H9 (cell line): ENCODE measurements at regions not wholly inside any gene's neighbourhood (a gene's known extent, or its start where the extent isn't known, plus 50 kb on each side); places are given as distances from the start of the nearest gene placed in this dataset.

Experiments
- DNase-seq: peaks from one replicate; pipeline ENCODE4 v3.0.0-alpha.2; 2017
- H2AFZ ChIP-seq: one replicate; pipeline ENCODE4 v1.6.1; 2013; ENCODE audit warnings: mild to moderate bottlenecking, low read length, control low read depth, moderate library complexity
- H2AK5ac ChIP-seq: 2 replicates; pipeline ENCODE4 v1.6.1; 2013; ENCODE audit warnings: low read length, control low read depth, mixed read lengths; ENCODE audit not compliant: insufficient read length
- H2BK120ac ChIP-seq: one replicate; pipeline ENCODE4 v1.6.1; 2013; ENCODE audit warnings: low read depth, mild to moderate bottlenecking, low read length, control low read depth, inconsistent platforms; ENCODE audit not compliant: poor library complexity, severe bottlenecking
- H2BK12ac ChIP-seq: 2 replicates; pipeline ENCODE4 v1.6.1; 2013; ENCODE audit warnings: low read length, control low read depth, mixed read lengths, low read depth; ENCODE audit not compliant: insufficient read length
- H2BK15ac ChIP-seq: 2 replicates; pipeline ENCODE4 v1.6.1; 2013; ENCODE audit warnings: low read depth, low read length, control low read depth
- H2BK20ac ChIP-seq: one replicate; pipeline ENCODE4 v1.6.1; 2013; ENCODE audit warnings: low read depth, mild to moderate bottlenecking, low read length, control low read depth, inconsistent platforms; ENCODE audit not compliant: poor library complexity, severe bottlenecking
- H2BK5ac ChIP-seq: 2 replicates; pipeline ENCODE4 v1.6.1; 2013; ENCODE audit warnings: low read length, control low read depth, mixed read lengths; ENCODE audit not compliant: insufficient read length
- H3K14ac ChIP-seq: 2 replicates; pipeline ENCODE4 v1.6.1; 2013; ENCODE audit warnings: low read length, control low read depth; ENCODE audit not compliant: insufficient read depth
- H3K18ac ChIP-seq: 2 replicates; pipeline ENCODE4 v1.6.1; 2013; ENCODE audit warnings: low read depth, mild to moderate bottlenecking, mixed read lengths, low read length, control low read depth; ENCODE audit not compliant: insufficient read length
- H3K23ac ChIP-seq: 2 replicates; pipeline ENCODE4 v1.6.1; 2013; ENCODE audit warnings: low read length, control low read depth, mixed read lengths, low read depth; ENCODE audit not compliant: insufficient read length
- H3K23me2 ChIP-seq: 2 replicates; pipeline ENCODE4 v1.6.1; 2013; ENCODE audit warnings: low read depth, mild to moderate bottlenecking, mixed read lengths, low read length, control low read depth; ENCODE audit not compliant: insufficient read length, poor library complexity, severe bottlenecking
- H3K27ac ChIP-seq: 2 replicates; pipeline ENCODE4 v1.5.1; 2013; ENCODE audit warnings: low read length, control low read depth, mixed read lengths, low read depth; ENCODE audit not compliant: insufficient read length
- H3K27me3 ChIP-seq: 2 replicates; pipeline ENCODE4 v1.6.1; 2013; ENCODE audit warnings: low read length, control low read depth, inconsistent platforms; ENCODE audit not compliant: insufficient read depth
- H3K4ac ChIP-seq: 2 replicates; pipeline ENCODE4 v1.6.1; 2013; ENCODE audit warnings: low read depth, mild to moderate bottlenecking, control low read depth, inconsistent platforms, low read length, moderate library complexity
- H3K4me1 ChIP-seq: 2 replicates; pipeline ENCODE4 v1.6.1; 2013; ENCODE audit warnings: low read length, control low read depth, inconsistent platforms; ENCODE audit not compliant: insufficient read depth
- H3K4me2 ChIP-seq: 2 replicates; pipeline ENCODE4 v1.6.1; 2013; ENCODE audit warnings: low read length, control low read depth, mixed read lengths; ENCODE audit not compliant: insufficient read length, insufficient read depth
- H3K56ac ChIP-seq: 2 replicates; pipeline ENCODE4 v1.6.1; 2013; ENCODE audit warnings: low read depth, mild to moderate bottlenecking, mixed read lengths, low read length, control low read depth; ENCODE audit not compliant: insufficient read length
- H3K79me1 ChIP-seq: 2 replicates; pipeline ENCODE4 v1.6.1; 2013; ENCODE audit warnings: low read depth, mild to moderate bottlenecking, moderate library complexity, low read length, control low read depth, inconsistent platforms; ENCODE audit not compliant: insufficient read depth, poor library complexity, severe bottlenecking
- H3K79me2 ChIP-seq: 2 replicates; pipeline ENCODE4 v1.6.1; 2013; ENCODE audit warnings: low read length, control low read depth, inconsistent platforms; ENCODE audit not compliant: insufficient read depth
- H3K9ac ChIP-seq: 2 replicates; pipeline ENCODE4 v1.6.1; 2013; ENCODE audit warnings: low read length, control low read depth, mixed read lengths; ENCODE audit not compliant: insufficient read length; ENCODE audit errors: extremely low read depth
- H3K9me3 ChIP-seq: one replicate; pipeline ENCODE4 v1.6.1; 2013; ENCODE audit warnings: low read depth, low read length, inconsistent platforms; ENCODE audit not compliant: control insufficient read depth
- H3T11ph ChIP-seq: one replicate; pipeline ENCODE4 v1.6.1; 2013; ENCODE audit warnings: mild to moderate bottlenecking, low read length, control low read depth, inconsistent platforms
- H4K20me1 ChIP-seq: one replicate; pipeline ENCODE4 v1.6.1; 2013; ENCODE audit not compliant: control insufficient read depth, insufficient read length, insufficient read depth
- H4K5ac ChIP-seq: 2 replicates; pipeline ENCODE4 v1.6.1; 2013; ENCODE audit warnings: low read depth, mild to moderate bottlenecking, mixed read lengths, low read length, control low read depth; ENCODE audit not compliant: insufficient read length
- H4K8ac ChIP-seq: replicated peaks from 2 replicates; pipeline ENCODE4 v1.6.1; 2013; ENCODE audit warnings: low read length, control low read depth, mixed read lengths, low read depth; ENCODE audit not compliant: insufficient read length
- H4K91ac ChIP-seq: 2 replicates; pipeline ENCODE4 v1.6.1; 2013; ENCODE audit warnings: low read depth, mild to moderate bottlenecking, moderate library complexity, mixed read lengths, low read length, control low read depth; ENCODE audit not compliant: insufficient read length
- H3K27ac Mint-ChIP-seq, 3 experiments: 2 replicates in 2 of 3; 3 replicates in 1 of 3; pipeline ENCODE4 v1.8.0; 2020 to 2021; ENCODE audit warnings: mixed read lengths in 3 of 3, mild to moderate bottlenecking in 1 of 3, moderate library complexity in 1 of 3
- H3K27me3 Mint-ChIP-seq: 2 replicates; pipeline ENCODE4 v1.8.0; 2021; ENCODE audit warnings: low read depth, mild to moderate bottlenecking, moderate library complexity, mixed read lengths
- H3K36me3 Mint-ChIP-seq, 3 experiments: 2 replicates in 2 of 3; 3 replicates in 1 of 3; pipeline ENCODE4 v1.8.0; 2020 to 2021; ENCODE audit warnings: low read depth in 3 of 3, mixed read lengths in 3 of 3; ENCODE audit not compliant: insufficient read depth in 1 of 3
- H3K4me1 Mint-ChIP-seq, 2 experiments: 2 replicates each; pipeline ENCODE4 v1.8.0; 2020; ENCODE audit warnings: mixed read lengths in 2 of 2
- H3K4me3 Mint-ChIP-seq, 2 experiments: 2 replicates in 1 of 2; 3 replicates in 1 of 2; pipeline ENCODE4 v1.8.0; 2020 to 2021; ENCODE audit warnings: mild to moderate bottlenecking in 2 of 2, mixed read lengths in 2 of 2, moderate library complexity in 1 of 2
- H3K9me3 Mint-ChIP-seq, 2 experiments: 2 replicates in 1 of 2; 3 replicates in 1 of 2; pipeline ENCODE4 v1.8.0; 2020; ENCODE audit warnings: mild to moderate bottlenecking in 2 of 2, mixed read lengths in 2 of 2, moderate library complexity in 1 of 2
- CTCF ChIP-seq: fragments of 200-600 bp; sonication (generic); conservative IDR thresholded peaks from 3 replicates; pipeline ENCODE4 v1.8.0; 2021; ENCODE audit warnings: antibody characterized with exemption, mild to moderate bottlenecking

GRCh38 chr5:74491586-74491985 is 148.9 kb downstream of the ENC1 start:
- Histone ChIP-seq H3K4me1 (no peaks in the 10 kb centered on the region), H3K4me2 (no peak overlapping the region), H3K9ac (no peak overlapping the region), H4K5ac (no peak overlapping the region), H2BK5ac (no peak overlapping the region), H4K20me1 (no peaks in the 10 kb centered on the region), H2BK12ac (no peak overlapping the region), H3K27me3 (no peaks in the 10 kb centered on the region), H3K23me2 (no peaks in the 10 kb centered on the region), H2BK120ac (no peak overlapping the region), H3T11ph (no peak overlapping the region), H3K9me3 (no peaks in the 10 kb centered on the region), H2BK15ac (no peak overlapping the region), H3K56ac (no peak overlapping the region), H3K14ac (no peak overlapping the region), H4K91ac (no peak overlapping the region), H3K27ac (no peak overlapping the region), H3K79me2 (no peaks in the 10 kb centered on the region), H2AK5ac (no peak overlapping the region), H3K18ac (no peak overlapping the region), H3K4ac (no peak overlapping the region), H2BK20ac (no peak overlapping the region), H3K23ac (no peak overlapping the region), H3K79me1 (no peaks in the 10 kb centered on the region), H2AFZ (no peak overlapping the region), H4K8ac (no peak overlapping the region)
- Mint-ChIP-seq H3K9me3 (no peaks in the 10 kb centered on the region), H3K27ac (no peak overlapping the region), H3K36me3 (no peaks in the 10 kb centered on the region), H3K4me1 (peaks cover 8 to 10% of the 10 kb centered on the region in 2 experiments), H3K4me3 (no peak overlapping the region), H3K27me3 (no peaks in the 10 kb centered on the region; the same call in 1 of the 2 replicates)
- no peak for TF ChIP-seq CTCF
- no peak for DNase-seq
